H9 (cell line): ENCODE measurements at regions not wholly inside any gene's neighbourhood (a gene's known extent, or its start where the extent isn't known, plus 50 kb on each side); places are given as distances from the start of the nearest gene placed in this dataset.

Source experiments
- DNase-seq: peaks from one replicate; pipeline ENCODE4 v3.0.0-alpha.2; 2017
- H2AFZ ChIP-seq: one replicate; pipeline ENCODE4 v1.6.1; 2013; ENCODE audit warnings: mild to moderate bottlenecking, low read length, control low read depth, moderate library complexity
- H2AK5ac ChIP-seq: 2 replicates; pipeline ENCODE4 v1.6.1; 2013; ENCODE audit warnings: low read length, control low read depth, mixed read lengths; ENCODE audit not compliant: insufficient read length
- H2BK120ac ChIP-seq: one replicate; pipeline ENCODE4 v1.6.1; 2013; ENCODE audit warnings: low read depth, mild to moderate bottlenecking, low read length, control low read depth, inconsistent platforms; ENCODE audit not compliant: poor library complexity, severe bottlenecking
- H2BK12ac ChIP-seq: 2 replicates; pipeline ENCODE4 v1.6.1; 2013; ENCODE audit warnings: low read length, control low read depth, mixed read lengths, low read depth; ENCODE audit not compliant: insufficient read length
- H2BK15ac ChIP-seq: 2 replicates; pipeline ENCODE4 v1.6.1; 2013; ENCODE audit warnings: low read depth, low read length, control low read depth
- H2BK20ac ChIP-seq: one replicate; pipeline ENCODE4 v1.6.1; 2013; ENCODE audit warnings: low read depth, mild to moderate bottlenecking, low read length, control low read depth, inconsistent platforms; ENCODE audit not compliant: poor library complexity, severe bottlenecking
- H2BK5ac ChIP-seq: 2 replicates; pipeline ENCODE4 v1.6.1; 2013; ENCODE audit warnings: low read length, control low read depth, mixed read lengths; ENCODE audit not compliant: insufficient read length
- H3K14ac ChIP-seq: 2 replicates; pipeline ENCODE4 v1.6.1; 2013; ENCODE audit warnings: low read length, control low read depth; ENCODE audit not compliant: insufficient read depth
- H3K18ac ChIP-seq: 2 replicates; pipeline ENCODE4 v1.6.1; 2013; ENCODE audit warnings: low read depth, mild to moderate bottlenecking, mixed read lengths, low read length, control low read depth; ENCODE audit not compliant: insufficient read length
- H3K23ac ChIP-seq: 2 replicates; pipeline ENCODE4 v1.6.1; 2013; ENCODE audit warnings: low read length, control low read depth, mixed read lengths, low read depth; ENCODE audit not compliant: insufficient read length
- H3K23me2 ChIP-seq: 2 replicates; pipeline ENCODE4 v1.6.1; 2013; ENCODE audit warnings: low read depth, mild to moderate bottlenecking, mixed read lengths, low read length, control low read depth; ENCODE audit not compliant: insufficient read length, poor library complexity, severe bottlenecking
- H3K27ac ChIP-seq: 2 replicates; pipeline ENCODE4 v1.5.1; 2013; ENCODE audit warnings: low read length, control low read depth, mixed read lengths, low read depth; ENCODE audit not compliant: insufficient read length
- H3K27me3 ChIP-seq: 2 replicates; pipeline ENCODE4 v1.6.1; 2013; ENCODE audit warnings: low read length, control low read depth, inconsistent platforms; ENCODE audit not compliant: insufficient read depth
- H3K4ac ChIP-seq: 2 replicates; pipeline ENCODE4 v1.6.1; 2013; ENCODE audit warnings: low read depth, mild to moderate bottlenecking, control low read depth, inconsistent platforms, low read length, moderate library complexity
- H3K4me1 ChIP-seq: 2 replicates; pipeline ENCODE4 v1.6.1; 2013; ENCODE audit warnings: low read length, control low read depth, inconsistent platforms; ENCODE audit not compliant: insufficient read depth
- H3K4me2 ChIP-seq: 2 replicates; pipeline ENCODE4 v1.6.1; 2013; ENCODE audit warnings: low read length, control low read depth, mixed read lengths; ENCODE audit not compliant: insufficient read length, insufficient read depth
- H3K56ac ChIP-seq: 2 replicates; pipeline ENCODE4 v1.6.1; 2013; ENCODE audit warnings: low read depth, mild to moderate bottlenecking, mixed read lengths, low read length, control low read depth; ENCODE audit not compliant: insufficient read length
- H3K79me1 ChIP-seq: 2 replicates; pipeline ENCODE4 v1.6.1; 2013; ENCODE audit warnings: low read depth, mild to moderate bottlenecking, moderate library complexity, low read length, control low read depth, inconsistent platforms; ENCODE audit not compliant: insufficient read depth, poor library complexity, severe bottlenecking
- H3K79me2 ChIP-seq: 2 replicates; pipeline ENCODE4 v1.6.1; 2013; ENCODE audit warnings: low read length, control low read depth, inconsistent platforms; ENCODE audit not compliant: insufficient read depth
- H3K9ac ChIP-seq: 2 replicates; pipeline ENCODE4 v1.6.1; 2013; ENCODE audit warnings: low read length, control low read depth, mixed read lengths; ENCODE audit not compliant: insufficient read length; ENCODE audit errors: extremely low read depth
- H3K9me3 ChIP-seq: one replicate; pipeline ENCODE4 v1.6.1; 2013; ENCODE audit warnings: low read depth, low read length, inconsistent platforms; ENCODE audit not compliant: control insufficient read depth
- H3T11ph ChIP-seq: one replicate; pipeline ENCODE4 v1.6.1; 2013; ENCODE audit warnings: mild to moderate bottlenecking, low read length, control low read depth, inconsistent platforms
- H4K20me1 ChIP-seq: one replicate; pipeline ENCODE4 v1.6.1; 2013; ENCODE audit not compliant: control insufficient read depth, insufficient read length, insufficient read depth
- H4K5ac ChIP-seq: 2 replicates; pipeline ENCODE4 v1.6.1; 2013; ENCODE audit warnings: low read depth, mild to moderate bottlenecking, mixed read lengths, low read length, control low read depth; ENCODE audit not compliant: insufficient read length
- H4K8ac ChIP-seq: replicated peaks from 2 replicates; pipeline ENCODE4 v1.6.1; 2013; ENCODE audit warnings: low read length, control low read depth, mixed read lengths, low read depth; ENCODE audit not compliant: insufficient read length
- H4K91ac ChIP-seq: 2 replicates; pipeline ENCODE4 v1.6.1; 2013; ENCODE audit warnings: low read depth, mild to moderate bottlenecking, moderate library complexity, mixed read lengths, low read length, control low read depth; ENCODE audit not compliant: insufficient read length
- H3K27ac Mint-ChIP-seq, 3 experiments: 2 replicates in 2 of 3; 3 replicates in 1 of 3; pipeline ENCODE4 v1.8.0; 2020 to 2021; ENCODE audit warnings: mixed read lengths in 3 of 3, mild to moderate bottlenecking in 1 of 3, moderate library complexity in 1 of 3
- H3K27me3 Mint-ChIP-seq: 2 replicates; pipeline ENCODE4 v1.8.0; 2021; ENCODE audit warnings: low read depth, mild to moderate bottlenecking, moderate library complexity, mixed read lengths
- H3K36me3 Mint-ChIP-seq, 3 experiments: 2 replicates in 2 of 3; 3 replicates in 1 of 3; pipeline ENCODE4 v1.8.0; 2020 to 2021; ENCODE audit warnings: low read depth in 3 of 3, mixed read lengths in 3 of 3; ENCODE audit not compliant: insufficient read depth in 1 of 3
- H3K4me1 Mint-ChIP-seq, 2 experiments: 2 replicates each; pipeline ENCODE4 v1.8.0; 2020; ENCODE audit warnings: mixed read lengths in 2 of 2
- H3K4me3 Mint-ChIP-seq, 2 experiments: 2 replicates in 1 of 2; 3 replicates in 1 of 2; pipeline ENCODE4 v1.8.0; 2020 to 2021; ENCODE audit warnings: mild to moderate bottlenecking in 2 of 2, mixed read lengths in 2 of 2, moderate library complexity in 1 of 2
- H3K9me3 Mint-ChIP-seq, 2 experiments: 2 replicates in 1 of 2; 3 replicates in 1 of 2; pipeline ENCODE4 v1.8.0; 2020; ENCODE audit warnings: mild to moderate bottlenecking in 2 of 2, mixed read lengths in 2 of 2, moderate library complexity in 1 of 2
- CTCF ChIP-seq: fragments of 200-600 bp; sonication (generic); conservative IDR thresholded peaks from 3 replicates; pipeline ENCODE4 v1.8.0; 2021; ENCODE audit warnings: antibody characterized with exemption, mild to moderate bottlenecking

GRCh38 chr7:110105840-110106239, 985.1 kb upstream of the LRRN3 start:
- Histone ChIP-seq H3K14ac (no peak overlapping the region), H2BK5ac (no peak overlapping the region), H2BK12ac (no peak overlapping the region), H3K56ac (no peak overlapping the region), H3K9me3 (no peaks in the 10 kb centered on the region), H2AK5ac (no peak overlapping the region), H3K23ac (no peak overlapping the region), H3K4me2 (no peak overlapping the region), H4K91ac (no peak overlapping the region), H2BK20ac (no peak overlapping the region), H4K5ac (no peak overlapping the region), H3K18ac (no peak overlapping the region), H2BK15ac (no peak overlapping the region), H3T11ph (no peak overlapping the region), H2BK120ac (no peak overlapping the region), H3K27me3 (no peaks in the 10 kb centered on the region), H4K8ac (no peak overlapping the region), H2AFZ (no peak overlapping the region), H3K79me2 (no peaks in the 10 kb centered on the region), H3K79me1 (no peaks in the 10 kb centered on the region), H3K4me1 (no peaks in the 10 kb centered on the region), H4K20me1 (no peaks in the 10 kb centered on the region), H3K27ac (no peak overlapping the region), H3K4ac (no peak overlapping the region), H3K9ac (no peak overlapping the region), H3K23me2 (no peaks in the 10 kb centered on the region)
- DNase-seq, result no peak
- TF ChIP-seq CTCF, result no peak
- Mint-ChIP-seq H3K9me3 (no peaks in the 10 kb centered on the region), H3K36me3 (no peaks in the 10 kb centered on the region), H3K27me3 (no peaks in the 10 kb centered on the region), H3K4me1 (no peaks in the 10 kb centered on the region), H3K27ac (no peak overlapping the region), H3K4me3 (no peak overlapping the region)
